Amygdala (tissue), 56 donors: ENCODE measurements at regions not wholly inside any gene's neighbourhood (a gene's known extent, or its start where the extent isn't known, plus 50 kb on each side); places are given as distances from the start of the nearest gene placed in this dataset.
A peak's percentile ranks its signal among the peaks of the same experiment; 100 is the strongest.

Source experiments
- DNase-seq, 56 donors: peaks; one replicate each; lab custom pipeline; 2025; lab: John Stamatoyannopoulos, UW

GRCh38 chr13:85411591-85411990 lies 387.6 kb downstream of the SLITRK6 start:
- DNase-seq = no peak

- DNase-seq = no peak
These were observed 390.8 kb downstream of the SLITRK6 start for GRCh38 chr13:85408415-85408814.

GRCh38 chr13:85406269-85406975 lies 392.8 kb downstream of the SLITRK6 start:
- DNase-seq = peak in 36 of 56 donors; percentile 0 to 59 (median 12)

- DNase-seq = peak in 44 of 56 donors; percentile 0 to 63 (median 24)
These were observed 393.8 kb downstream of the SLITRK6 start for GRCh38 chr13:85405316-85405897.

- DNase-seq = no peak
These were observed 412.8 kb downstream of the SLITRK6 start for GRCh38 chr13:85386424-85386823.

GRCh38 chr13:85383291-85383690 lies 415.9 kb downstream of the SLITRK6 start:
- DNase-seq = no peak

GRCh38 chr13:85381082-85381481 lies 418.1 kb downstream of the SLITRK6 start:
- DNase-seq = no peak

GRCh38 chr13:85379991-85380390 lies 419.2 kb downstream of the SLITRK6 start:
- DNase-seq = no peak

GRCh38 chr13:85379433-85379832 lies 419.8 kb downstream of the SLITRK6 start:
- DNase-seq = no peak

- no peak for DNase-seq
These were observed 421.4 kb downstream of the SLITRK6 start for GRCh38 chr13:85377783-85378182.

GRCh38 chr13:85373322-85373721 lies 425.9 kb downstream of the SLITRK6 start:
- DNase-seq = no peak

- no peak for DNase-seq
These were observed 428.0 kb downstream of the SLITRK6 start for GRCh38 chr13:85371254-85371653.

- no peak for DNase-seq
These were observed 430.5 kb downstream of the SLITRK6 start for GRCh38 chr13:85368686-85369085.

- no peak for DNase-seq
These were observed 431.3 kb downstream of the SLITRK6 start for GRCh38 chr13:85367887-85368286.

- DNase-seq = no peak
These were observed 432.3 kb downstream of the SLITRK6 start for GRCh38 chr13:85366759-85367417.

GRCh38 chr13:85363504-85363903 lies 435.7 kb downstream of the SLITRK6 start:
- no peak for DNase-seq

GRCh38 chr13:85362980-85363379 lies 436.2 kb downstream of the SLITRK6 start:
- DNase-seq = no peak

- DNase-seq = no peak
These were observed 452.0 kb downstream of the SLITRK6 start for GRCh38 chr13:85347251-85347650.

GRCh38 chr13:85334187-85334586 lies 465.0 kb downstream of the SLITRK6 start:
- no peak for DNase-seq

GRCh38 chr13:85333506-85334020 lies 465.7 kb downstream of the SLITRK6 start:
- no peak for DNase-seq

GRCh38 chr13:85332615-85333014 lies 466.6 kb downstream of the SLITRK6 start:
- no peak for DNase-seq

GRCh38 chr13:85321734-85322133 lies 477.5 kb downstream of the SLITRK6 start:
- DNase-seq = no peak
